ENCODE measurements at regions not wholly inside any gene's neighbourhood (a gene's known extent, or its start where the extent isn't known, plus 50 kb on each side); places are given as distances from the start of the nearest gene placed in this dataset.

DNA sequence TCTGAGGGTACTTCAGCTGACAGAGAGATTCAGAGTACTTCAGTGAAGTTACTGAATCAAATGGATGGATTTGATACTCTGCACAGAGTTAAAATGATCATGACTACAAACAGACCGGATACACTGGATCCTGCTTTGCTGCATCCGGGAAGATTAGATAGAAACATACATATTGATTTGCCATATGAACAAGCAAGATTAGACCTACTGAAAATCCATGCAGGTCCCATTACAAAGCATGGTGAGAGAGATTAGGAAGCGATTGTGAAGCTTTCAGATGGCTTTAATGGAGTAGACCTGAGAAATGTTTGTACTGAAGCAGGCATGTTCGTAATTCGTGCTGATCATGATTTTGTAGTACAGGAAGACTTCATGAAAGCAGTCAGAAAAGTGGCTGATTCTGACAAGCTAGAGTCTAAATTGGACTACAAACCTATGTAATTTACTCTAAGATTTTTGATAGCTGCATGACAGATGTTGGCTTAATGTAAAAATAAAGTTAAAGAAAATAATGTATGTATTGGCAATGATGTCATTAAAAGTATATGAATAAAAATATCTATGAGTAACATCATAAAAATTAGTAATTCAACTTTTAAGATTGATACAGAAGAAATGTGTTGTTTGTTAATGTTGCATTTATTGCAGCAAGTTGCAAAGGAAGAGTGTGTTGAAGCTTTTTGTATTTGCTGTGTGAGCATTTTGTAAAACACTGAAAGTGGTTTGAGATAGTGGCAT is 136.1 kb upstream of the RAP1B start:
- H3K9ac ChIP-seq (ENCODE audit: control insufficient read depth, extremely low read depth, insufficient read depth, low read length), result no peak overlapping the region
- no peak for TF ChIP-seq EZH2 (IDR thresholded peaks at IDR 0.05; ENCODE audit: low read length)
- TF ChIP-seq, protein P1, sequence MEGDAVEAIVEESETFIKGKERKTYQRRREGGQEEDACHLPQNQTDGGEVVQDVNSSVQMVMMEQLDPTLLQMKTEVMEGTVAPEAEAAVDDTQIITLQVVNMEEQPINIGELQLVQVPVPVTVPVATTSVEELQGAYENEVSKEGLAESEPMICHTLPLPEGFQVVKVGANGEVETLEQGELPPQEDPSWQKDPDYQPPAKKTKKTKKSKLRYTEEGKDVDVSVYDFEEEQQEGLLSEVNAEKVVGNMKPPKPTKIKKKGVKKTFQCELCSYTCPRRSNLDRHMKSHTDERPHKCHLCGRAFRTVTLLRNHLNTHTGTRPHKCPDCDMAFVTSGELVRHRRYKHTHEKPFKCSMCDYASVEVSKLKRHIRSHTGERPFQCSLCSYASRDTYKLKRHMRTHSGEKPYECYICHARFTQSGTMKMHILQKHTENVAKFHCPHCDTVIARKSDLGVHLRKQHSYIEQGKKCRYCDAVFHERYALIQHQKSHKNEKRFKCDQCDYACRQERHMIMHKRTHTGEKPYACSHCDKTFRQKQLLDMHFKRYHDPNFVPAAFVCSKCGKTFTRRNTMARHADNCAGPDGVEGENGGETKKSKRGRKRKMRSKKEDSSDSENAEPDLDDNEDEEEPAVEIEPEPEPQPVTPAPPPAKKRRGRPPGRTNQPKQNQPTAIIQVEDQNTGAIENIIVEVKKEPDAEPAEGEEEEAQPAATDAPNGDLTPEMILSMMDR (optimal IDR thresholded peaks at IDR 0.05 in 1 of 3, IDR thresholded peaks at IDR 0.05 in 1 of 3, conservative IDR thresholded peaks at IDR 0.05 in 1 of 3; ENCODE audit: extremely low read depth in 1 of 3, insufficient read depth in 2 of 3, low read length in 3 of 3), result no peak
- no peaks in the 10 kb centered on the region for H3K79me2 ChIP-seq (ENCODE audit: control insufficient read depth, insufficient read depth, low read length)
- H3K4me1 ChIP-seq (ENCODE audit: control insufficient read depth, extremely low read depth, insufficient read depth, low read length), result peaks cover 24% of the 10 kb centered on the region
- DNase-seq (ENCODE audit: low read depth, low spot score) (no peak), FAIRE-seq (no peak)
- no peak overlapping the region for H3K4me3 ChIP-seq (ENCODE audit: control insufficient read depth in 2 of 3, extremely low read depth in 1 of 3, insufficient read depth in 2 of 3, low read depth in 1 of 3, low read length in 3 of 3)
- H3K9me3 ChIP-seq (ENCODE audit: control insufficient read depth, low read depth, low read length), result no peaks in the 10 kb centered on the region
- H3K36me3 ChIP-seq (ENCODE audit: control insufficient read depth in 2 of 2, extremely low read depth in 1 of 2, insufficient read depth in 2 of 2, low read length in 2 of 2), result no peaks in the 10 kb centered on the region
- H3K27ac ChIP-seq (ENCODE audit: control insufficient read depth, insufficient read depth, low read length), result no peak overlapping the region
- no peaks in the 10 kb centered on the region for H4K20me1 ChIP-seq (ENCODE audit: control insufficient read depth, extremely low read depth, insufficient read depth, low read length)
- H3K27me3 ChIP-seq (ENCODE audit: control insufficient read depth, extremely low read depth, insufficient read depth, low read length), result no peaks in the 10 kb centered on the region
- dilution Hi-C loops (cut with MboI; ENCODE audit: extremely low pct_ligation_motif_present, low sequenced_read_pairs), result no loop called here
- H3K4me2 ChIP-seq (ENCODE audit: control insufficient read depth, extremely low read depth, insufficient read depth, low read depth, low read length), result no peak overlapping the region
- H2AFZ ChIP-seq (ENCODE audit: control insufficient read depth, low read length), result no peak overlapping the region
- no peaks in the 10 kb centered on the region for H3K9me1 ChIP-seq (ENCODE audit: control insufficient read depth, extremely low read depth, insufficient read depth, low read length)

- TF ChIP-seq, protein P1 (optimal IDR thresholded peaks at IDR 0.05 in 1 of 3, IDR thresholded peaks at IDR 0.05 in 1 of 3, conservative IDR thresholded peaks at IDR 0.05 in 1 of 3; ENCODE audit: extremely low read depth in 1 of 3, insufficient read depth in 2 of 3, low read length in 3 of 3), result no peak
- TF ChIP-seq EZH2 (IDR thresholded peaks at IDR 0.05; ENCODE audit: low read length), result no peak
- FAIRE-seq, result no peak
- dilution Hi-C loops (cut with MboI; ENCODE audit: extremely low pct_ligation_motif_present, low sequenced_read_pairs), result no loop called here
Measured at GRCh38 chr12:68476794-68477193, 133.9 kb upstream of the RAP1B start.

More at GRCh38 chr12:68476794-68477193, 133.9 kb upstream of the RAP1B start:
- Histone ChIP-seq H2AFZ (ENCODE audit: control insufficient read depth, low read length) (no peak overlapping the region), H4K20me1 (ENCODE audit: control insufficient read depth, extremely low read depth, insufficient read depth, low read length) (no peaks in the 10 kb centered on the region), H3K27me3 (ENCODE audit: control insufficient read depth, extremely low read depth, insufficient read depth, low read length) (no peaks in the 10 kb centered on the region), H3K36me3 (ENCODE audit: control insufficient read depth in 2 of 2, extremely low read depth in 1 of 2, insufficient read depth in 2 of 2, low read length in 2 of 2) (no peaks in the 10 kb centered on the region), H3K4me2 (ENCODE audit: control insufficient read depth, extremely low read depth, insufficient read depth, low read depth, low read length) (no peak overlapping the region), H3K79me2 (ENCODE audit: control insufficient read depth, insufficient read depth, low read length) (no peaks in the 10 kb centered on the region), H3K27ac (ENCODE audit: control insufficient read depth, insufficient read depth, low read length) (no peak overlapping the region), H3K4me3 (ENCODE audit: control insufficient read depth in 2 of 3, extremely low read depth in 1 of 3, insufficient read depth in 2 of 3, low read depth in 1 of 3, low read length in 3 of 3) (no peak overlapping the region), H3K9me1 (ENCODE audit: control insufficient read depth, extremely low read depth, insufficient read depth, low read length) (no peaks in the 10 kb centered on the region), H3K4me1 (ENCODE audit: control insufficient read depth, extremely low read depth, insufficient read depth, low read length) (peaks cover 24% of the 10 kb centered on the region), H3K9ac (ENCODE audit: control insufficient read depth, extremely low read depth, insufficient read depth, low read length) (no peak overlapping the region), H3K9me3 (ENCODE audit: control insufficient read depth, low read depth, low read length) (peaks cover 2% of the 10 kb centered on the region)
- DNase-seq (ENCODE audit: low read depth, low spot score), result no peak

All from keratinocyte (primary cell).